Thyroid gland (tissue), 4 donors: ENCODE measurements at regions not wholly inside any gene's neighbourhood (a gene's known extent, or its start where the extent isn't known, plus 50 kb on each side); places are given as distances from the start of the nearest gene placed in this dataset.

ENCODE experiments used
- POLR2A ChIP-seq, 2 donors: fragments of 450-650 bp; IDR thresholded peaks; one replicate each; pipeline ENCODE4 v1.6.1; 2017; ENCODE audit warnings: antibody characterized with exemption in 2 of 2, mild to moderate bottlenecking in 2 of 2, moderate library complexity in 1 of 2
- TF ChIP-seq, protein P1 (sequence below), 6 experiments: fragments of 200-600 bp in 3 of 6; fragments of 450-650 bp in 3 of 6; sonication (generic) in 3 of 6; IDR thresholded peaks; one replicate each; pipeline ENCODE4 v1.5.1; 2016 to 2019; ENCODE audit warnings: antibody characterized with exemption in 6 of 6, mild to moderate bottlenecking in 2 of 6, inconsistent platforms in 1 of 6, moderate library complexity in 1 of 6

DNA sequence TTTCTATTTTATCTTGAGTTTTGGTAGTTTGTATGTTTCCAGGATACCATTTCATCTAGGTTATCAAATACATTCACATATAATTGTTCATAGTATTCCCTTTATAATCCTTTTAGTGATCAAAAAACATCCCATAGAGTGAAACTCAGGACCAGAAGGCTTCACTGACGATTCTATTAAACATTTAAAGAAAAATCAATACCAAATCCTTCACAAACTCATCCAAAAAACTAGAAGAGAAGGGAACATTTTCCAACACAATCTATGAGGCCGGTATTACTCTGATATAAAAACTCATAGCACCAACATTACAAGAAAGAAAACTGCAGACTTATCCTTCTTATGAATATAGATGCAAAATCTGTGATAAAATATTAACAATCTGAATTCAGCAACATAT, 203.4 kb downstream of the ANKRD50 start:
- TF ChIP-seq, protein P1, sequence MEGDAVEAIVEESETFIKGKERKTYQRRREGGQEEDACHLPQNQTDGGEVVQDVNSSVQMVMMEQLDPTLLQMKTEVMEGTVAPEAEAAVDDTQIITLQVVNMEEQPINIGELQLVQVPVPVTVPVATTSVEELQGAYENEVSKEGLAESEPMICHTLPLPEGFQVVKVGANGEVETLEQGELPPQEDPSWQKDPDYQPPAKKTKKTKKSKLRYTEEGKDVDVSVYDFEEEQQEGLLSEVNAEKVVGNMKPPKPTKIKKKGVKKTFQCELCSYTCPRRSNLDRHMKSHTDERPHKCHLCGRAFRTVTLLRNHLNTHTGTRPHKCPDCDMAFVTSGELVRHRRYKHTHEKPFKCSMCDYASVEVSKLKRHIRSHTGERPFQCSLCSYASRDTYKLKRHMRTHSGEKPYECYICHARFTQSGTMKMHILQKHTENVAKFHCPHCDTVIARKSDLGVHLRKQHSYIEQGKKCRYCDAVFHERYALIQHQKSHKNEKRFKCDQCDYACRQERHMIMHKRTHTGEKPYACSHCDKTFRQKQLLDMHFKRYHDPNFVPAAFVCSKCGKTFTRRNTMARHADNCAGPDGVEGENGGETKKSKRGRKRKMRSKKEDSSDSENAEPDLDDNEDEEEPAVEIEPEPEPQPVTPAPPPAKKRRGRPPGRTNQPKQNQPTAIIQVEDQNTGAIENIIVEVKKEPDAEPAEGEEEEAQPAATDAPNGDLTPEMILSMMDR (IDR thresholded peaks at IDR 0.05): no peak
- TF ChIP-seq POLR2A (IDR thresholded peaks at IDR 0.05): no peak
